ENCODE measurements at regions not wholly inside any gene's neighbourhood (a gene's known extent, or its start where the extent isn't known, plus 50 kb on each side); places are given as distances from the start of the nearest gene placed in this dataset.

DNA sequence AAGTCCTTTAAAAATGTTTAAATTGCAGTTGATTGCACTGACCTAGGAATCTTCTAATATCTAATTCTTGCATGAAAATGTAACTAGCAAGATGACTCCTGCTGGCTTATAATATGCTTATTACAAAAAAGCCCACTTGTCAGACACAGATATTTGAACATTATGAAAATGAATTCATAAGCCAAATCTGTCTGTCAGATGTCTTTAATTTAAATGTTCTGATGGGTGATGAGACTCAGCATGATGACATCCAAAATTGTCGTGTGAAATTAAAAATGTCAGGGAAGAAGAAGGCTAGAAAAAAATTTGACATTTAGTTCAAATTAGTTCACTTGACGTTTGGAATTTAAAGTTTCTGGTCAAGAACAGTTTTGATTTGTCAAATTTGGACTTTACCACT, 277.8 kb downstream of the PHF14 start:
- TF ChIP-seq POLR2A (IDR thresholded peaks at IDR 0.05) = no peak
- TF ChIP-seq, protein P1, sequence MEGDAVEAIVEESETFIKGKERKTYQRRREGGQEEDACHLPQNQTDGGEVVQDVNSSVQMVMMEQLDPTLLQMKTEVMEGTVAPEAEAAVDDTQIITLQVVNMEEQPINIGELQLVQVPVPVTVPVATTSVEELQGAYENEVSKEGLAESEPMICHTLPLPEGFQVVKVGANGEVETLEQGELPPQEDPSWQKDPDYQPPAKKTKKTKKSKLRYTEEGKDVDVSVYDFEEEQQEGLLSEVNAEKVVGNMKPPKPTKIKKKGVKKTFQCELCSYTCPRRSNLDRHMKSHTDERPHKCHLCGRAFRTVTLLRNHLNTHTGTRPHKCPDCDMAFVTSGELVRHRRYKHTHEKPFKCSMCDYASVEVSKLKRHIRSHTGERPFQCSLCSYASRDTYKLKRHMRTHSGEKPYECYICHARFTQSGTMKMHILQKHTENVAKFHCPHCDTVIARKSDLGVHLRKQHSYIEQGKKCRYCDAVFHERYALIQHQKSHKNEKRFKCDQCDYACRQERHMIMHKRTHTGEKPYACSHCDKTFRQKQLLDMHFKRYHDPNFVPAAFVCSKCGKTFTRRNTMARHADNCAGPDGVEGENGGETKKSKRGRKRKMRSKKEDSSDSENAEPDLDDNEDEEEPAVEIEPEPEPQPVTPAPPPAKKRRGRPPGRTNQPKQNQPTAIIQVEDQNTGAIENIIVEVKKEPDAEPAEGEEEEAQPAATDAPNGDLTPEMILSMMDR (IDR thresholded peaks at IDR 0.05) = no peak
